ENCODE measurements at regions not wholly inside any gene's neighbourhood (a gene's known extent, or its start where the extent isn't known, plus 50 kb on each side); places are given as distances from the start of the nearest gene placed in this dataset.

- Histone ChIP-seq H3K36me3 (replicated peaks in 1 of 2; ENCODE audit: control insufficient read depth in 1 of 2, insufficient read depth in 2 of 2, low read length in 2 of 2) (no peaks in the 10 kb centered on the region), H3K27me3 (ENCODE audit: control insufficient read depth in 2 of 2, insufficient read depth in 2 of 2, low read length in 2 of 2) (no peaks in the 10 kb centered on the region), H2AFZ (ENCODE audit: insufficient read depth, low read depth, low read length, poor library complexity, severe bottlenecking) (no peak overlapping the region), H3K27ac (ENCODE audit: low read depth in 1 of 2, low read length in 2 of 2) (no peak overlapping the region), H4K20me1 (ENCODE audit: insufficient read depth, low read length) (no peaks in the 10 kb centered on the region), H3K4me2 (replicated peaks; ENCODE audit: extremely low read depth, low read length, poor library complexity, severe bottlenecking) (no peak overlapping the region), H3K79me2 (ENCODE audit: insufficient read depth, low read length) (no peaks in the 10 kb centered on the region), H3K9ac (ENCODE audit: insufficient read depth, low read length, poor library complexity, severe bottlenecking) (no peak overlapping the region), H3K4me1 (ENCODE audit: control insufficient read depth in 1 of 2, insufficient read depth in 2 of 2, low read length in 2 of 2) (no peaks in the 10 kb centered on the region), H3K9me3 (replicated peaks in 1 of 2; ENCODE audit: control insufficient read depth in 1 of 2, insufficient read depth in 1 of 2, low read length in 2 of 2) (no peaks in the 10 kb centered on the region), H3K4me3 (replicated peaks in 1 of 3; ENCODE audit: low read depth in 2 of 3, low read length in 3 of 3) (no peak overlapping the region)
- H3K27me3 Mint-ChIP-seq (ENCODE audit: low read depth in 3 of 3): peaks cover 0 to 2% (median 0%) of the 10 kb centered on the region in 3 donors
- H3K27ac Mint-ChIP-seq: no peak overlapping the region
- TF ChIP-seq CTCF (IDR thresholded peaks at IDR 0.05): no peak
- no peak for DNase-seq
- 100% methylated on average over 2 of the region's 4 CpGs for WGBS (ENCODE audit: insufficient coverage)
- H3K9me3 Mint-ChIP-seq: peaks cover 0 to 7% (median 4%) of the 10 kb centered on the region in 7 donors
- intact Hi-C loops (cut with micrococcal nuclease): no loop called here
- H3K4me1 Mint-ChIP-seq: no peaks in the 10 kb centered on the region
- no peaks in the 10 kb centered on the region for H3K36me3 Mint-ChIP-seq
- no peak overlapping the region for H3K4me3 Mint-ChIP-seq
These were observed 255.6 kb downstream of the OSR1 start for GRCh38 chr2:19102696-19103423.

- no peaks in the 10 kb centered on the region for H3K4me1 ChIP-seq (ENCODE audit: control insufficient read depth in 1 of 2, insufficient read depth in 2 of 2, low read length in 2 of 2)
- no peak overlapping the region for H3K4me3 ChIP-seq (replicated peaks in 1 of 3; ENCODE audit: low read depth in 2 of 3, low read length in 3 of 3)
- no peaks in the 10 kb centered on the region for H3K4me1 Mint-ChIP-seq
- no peaks in the 10 kb centered on the region for H3K79me2 ChIP-seq (ENCODE audit: insufficient read depth, low read length)
- H2AFZ ChIP-seq (ENCODE audit: insufficient read depth, low read depth, low read length, poor library complexity, severe bottlenecking): no peak overlapping the region
- DNase-seq: no peak
- TF ChIP-seq CTCF (IDR thresholded peaks at IDR 0.05): no peak
- H3K27ac ChIP-seq (ENCODE audit: low read depth in 1 of 2, low read length in 2 of 2): no peak overlapping the region
- H4K20me1 ChIP-seq (ENCODE audit: insufficient read depth, low read length): no peaks in the 10 kb centered on the region
- intact Hi-C loops (cut with micrococcal nuclease): no loop called here
- WGBS (ENCODE audit: insufficient coverage): 83% methylated on average over 2 of the region's 3 CpGs
- no peak overlapping the region for H3K27ac Mint-ChIP-seq
- no peaks in the 10 kb centered on the region for H3K36me3 ChIP-seq (replicated peaks in 1 of 2; ENCODE audit: control insufficient read depth in 1 of 2, insufficient read depth in 2 of 2, low read length in 2 of 2)
- H3K4me2 ChIP-seq (replicated peaks; ENCODE audit: extremely low read depth, low read length, poor library complexity, severe bottlenecking): no peak overlapping the region
- H3K27me3 Mint-ChIP-seq (ENCODE audit: low read depth in 3 of 3): peaks cover 0 to 2% (median 0%) of the 10 kb centered on the region in 3 donors
- H3K4me3 Mint-ChIP-seq: no peak overlapping the region
- no peak overlapping the region for H3K9ac ChIP-seq (ENCODE audit: insufficient read depth, low read length, poor library complexity, severe bottlenecking)
- H3K9me3 ChIP-seq (replicated peaks in 1 of 2; ENCODE audit: control insufficient read depth in 1 of 2, insufficient read depth in 1 of 2, low read length in 2 of 2): no peaks in the 10 kb centered on the region
- H3K9me3 Mint-ChIP-seq: peaks cover 0 to 7% (median 4%) of the 10 kb centered on the region in 7 donors
- no peaks in the 10 kb centered on the region for H3K36me3 Mint-ChIP-seq
- no peaks in the 10 kb centered on the region for H3K27me3 ChIP-seq (ENCODE audit: control insufficient read depth in 2 of 2, insufficient read depth in 2 of 2, low read length in 2 of 2)
These were observed 256.5 kb downstream of the OSR1 start for GRCh38 chr2:19101968-19102367.

All from CD14-positive monocyte (primary cell).